Loucy (cell line): ENCODE measurements at regions not wholly inside any gene's neighbourhood (a gene's known extent, or its start where the extent isn't known, plus 50 kb on each side); places are given as distances from the start of the nearest gene placed in this dataset.

ENCODE experiments used
- CTCF ChIP-seq: fragments of 200-600 bp; sonication (generic); conservative IDR thresholded peaks from 2 replicates; pipeline ENCODE4 v1.5.1; 2014; ENCODE audit warnings: mild to moderate bottlenecking, antibody characterized with exemption, low read length
- EZH2phosphoT487 ChIP-seq: fragments of 200-600 bp; IDR thresholded peaks from 2 replicates; pipeline ENCODE4 v1.6.1; 2018; ENCODE audit warnings: antibody characterized with exemption, mild to moderate bottlenecking, moderate library complexity, borderline replicate concordance

GRCh38 chr6:93932175-93932574, 512.8 kb upstream of the EPHA7 start:
- TF ChIP-seq CTCF (no peak), EZH2phosphoT487 (no peak)
